ENCODE measurements at regions not wholly inside any gene's neighbourhood (a gene's known extent, or its start where the extent isn't known, plus 50 kb on each side); places are given as distances from the start of the nearest gene placed in this dataset.

GRCh38 chr18:56511996-56512395 lies 126.4 kb downstream of the TXNL1 start:
- H3K79me2 ChIP-seq (ENCODE audit: insufficient read depth, low read length), result no peaks in the 10 kb centered on the region
- peaks cover 2 to 7% of the 10 kb centered on the region in 2 donors for H3K9me3 ChIP-seq (replicated peaks in 1 of 2; ENCODE audit: control insufficient read depth in 1 of 2, insufficient read depth in 1 of 2, low read length in 2 of 2)
- no peaks in the 10 kb centered on the region for H3K36me3 Mint-ChIP-seq
- H3K27ac ChIP-seq (ENCODE audit: low read depth in 1 of 2, low read length in 2 of 2), result no peak overlapping the region
- H3K27me3 ChIP-seq (ENCODE audit: control insufficient read depth in 2 of 2, insufficient read depth in 2 of 2, low read length in 2 of 2), result no peaks in the 10 kb centered on the region
- WGBS (ENCODE audit: insufficient coverage), result 100% methylated on average over 1 of the region's 1 CpG
- H3K9ac ChIP-seq (ENCODE audit: insufficient read depth, low read length, poor library complexity, severe bottlenecking), result no peak overlapping the region
- H3K9me3 Mint-ChIP-seq, result peaks cover 2 to 9% (median 6%) of the 10 kb centered on the region in 7 donors
- no peak for TF ChIP-seq CTCF (IDR thresholded peaks at IDR 0.05)
- intact Hi-C loops (cut with micrococcal nuclease), result no loop called here
- no peak overlapping the region for H3K4me3 ChIP-seq (replicated peaks in 1 of 3; ENCODE audit: low read depth in 2 of 3, low read length in 3 of 3)
- peak overlapping the region in 2 of 7 donors; percentile 6 for H3K27ac Mint-ChIP-seq
- H3K27me3 Mint-ChIP-seq (ENCODE audit: low read depth in 3 of 3), result peaks cover 0 to 2% (median 0%) of the 10 kb centered on the region in 3 donors
- peaks cover 3% of the 10 kb centered on the region for H3K4me1 Mint-ChIP-seq
- no peak overlapping the region for H3K4me2 ChIP-seq (replicated peaks; ENCODE audit: extremely low read depth, low read length, poor library complexity, severe bottlenecking)
- H3K4me1 ChIP-seq (ENCODE audit: control insufficient read depth in 1 of 2, insufficient read depth in 2 of 2, low read length in 2 of 2), result no peaks in the 10 kb centered on the region
- no peak overlapping the region for H2AFZ ChIP-seq (ENCODE audit: insufficient read depth, low read depth, low read length, poor library complexity, severe bottlenecking)
- no peak for DNase-seq
- no peak overlapping the region for H3K4me3 Mint-ChIP-seq
- H4K20me1 ChIP-seq (ENCODE audit: insufficient read depth, low read length), result no peaks in the 10 kb centered on the region
- no peaks in the 10 kb centered on the region for H3K36me3 ChIP-seq (replicated peaks in 1 of 2; ENCODE audit: control insufficient read depth in 1 of 2, insufficient read depth in 2 of 2, low read length in 2 of 2)

- peaks cover 6% of the 10 kb centered on the region for H3K4me1 Mint-ChIP-seq
- DNase-seq, result no peak
- H3K4me1 ChIP-seq (ENCODE audit: control insufficient read depth in 1 of 2, insufficient read depth in 2 of 2, low read length in 2 of 2), result no peaks in the 10 kb centered on the region
- H3K4me2 ChIP-seq (replicated peaks; ENCODE audit: extremely low read depth, low read length, poor library complexity, severe bottlenecking), result no peak overlapping the region
- TF ChIP-seq CTCF (IDR thresholded peaks at IDR 0.05), result no peak
- peaks cover 2 to 7% of the 10 kb centered on the region in 2 donors for H3K9me3 ChIP-seq (replicated peaks in 1 of 2; ENCODE audit: control insufficient read depth in 1 of 2, insufficient read depth in 1 of 2, low read length in 2 of 2)
- H4K20me1 ChIP-seq (ENCODE audit: insufficient read depth, low read length), result no peaks in the 10 kb centered on the region
- H3K27me3 ChIP-seq (ENCODE audit: control insufficient read depth in 2 of 2, insufficient read depth in 2 of 2, low read length in 2 of 2), result no peaks in the 10 kb centered on the region
- no peaks in the 10 kb centered on the region for H3K79me2 ChIP-seq (ENCODE audit: insufficient read depth, low read length)
- no peak overlapping the region for H2AFZ ChIP-seq (ENCODE audit: insufficient read depth, low read depth, low read length, poor library complexity, severe bottlenecking)
- H3K9me3 Mint-ChIP-seq, result peaks cover 2 to 9% (median 8%) of the 10 kb centered on the region in 7 donors
- H3K9ac ChIP-seq (ENCODE audit: insufficient read depth, low read length, poor library complexity, severe bottlenecking), result no peak overlapping the region
- H3K27me3 Mint-ChIP-seq (ENCODE audit: low read depth in 3 of 3), result peaks cover 0 to 2% (median 0%) of the 10 kb centered on the region in 3 donors
- no peak overlapping the region for H3K27ac ChIP-seq (ENCODE audit: low read depth in 1 of 2, low read length in 2 of 2)
- intact Hi-C loops (cut with micrococcal nuclease), result no loop called here
- H3K4me3 ChIP-seq (replicated peaks in 1 of 3; ENCODE audit: low read depth in 2 of 3, low read length in 3 of 3), result no peak overlapping the region
- no peak overlapping the region for H3K4me3 Mint-ChIP-seq
- H3K36me3 Mint-ChIP-seq, result no peaks in the 10 kb centered on the region
- no peaks in the 10 kb centered on the region for H3K36me3 ChIP-seq (replicated peaks in 1 of 2; ENCODE audit: control insufficient read depth in 1 of 2, insufficient read depth in 2 of 2, low read length in 2 of 2)
- no peak overlapping the region for H3K27ac Mint-ChIP-seq
Observed at GRCh38 chr18:56510108-56510507, 128.3 kb downstream of the TXNL1 start.
